ENCODE measurements at regions not wholly inside any gene's neighbourhood (a gene's known extent, or its start where the extent isn't known, plus 50 kb on each side); places are given as distances from the start of the nearest gene placed in this dataset.
"Not testable (repeated sequence)": the region's sequence is repeated elsewhere in the genome, so short reads cannot be mapped to it uniquely, and the experiment has no call there.

DNA sequence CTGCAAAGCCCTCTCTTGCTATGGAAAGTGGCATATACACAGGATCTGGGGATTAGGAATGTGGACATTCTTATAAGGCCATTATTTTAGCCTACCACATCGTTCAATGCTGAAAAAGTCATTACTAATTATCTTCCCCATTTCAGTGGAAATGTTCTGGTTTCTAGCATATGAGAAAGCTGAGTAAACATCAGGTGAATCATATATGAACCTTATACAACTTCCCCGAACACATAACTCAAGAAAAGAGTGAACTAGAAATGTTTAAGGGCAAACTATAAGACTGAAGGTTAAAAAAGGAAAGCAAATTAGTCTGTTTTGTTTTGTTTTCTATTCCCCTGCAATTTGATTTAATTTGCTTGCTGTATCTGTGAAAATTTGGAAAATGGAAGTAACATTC, 62.5 kb upstream of the SEC22B start:
- POLR2A ChIA-PET; H3K27ac Mint-ChIP-seq; DNase-seq (ENCODE audit: low spot score); H3K9me3 Mint-ChIP-seq; CTCF ChIA-PET; H3K4me3 Mint-ChIP-seq; ATAC-seq; H3K4me1 Mint-ChIP-seq; H3K27me3 Mint-ChIP-seq (ENCODE audit: low read depth); H3K36me3 Mint-ChIP-seq: not testable (repeated sequence)

DNA sequence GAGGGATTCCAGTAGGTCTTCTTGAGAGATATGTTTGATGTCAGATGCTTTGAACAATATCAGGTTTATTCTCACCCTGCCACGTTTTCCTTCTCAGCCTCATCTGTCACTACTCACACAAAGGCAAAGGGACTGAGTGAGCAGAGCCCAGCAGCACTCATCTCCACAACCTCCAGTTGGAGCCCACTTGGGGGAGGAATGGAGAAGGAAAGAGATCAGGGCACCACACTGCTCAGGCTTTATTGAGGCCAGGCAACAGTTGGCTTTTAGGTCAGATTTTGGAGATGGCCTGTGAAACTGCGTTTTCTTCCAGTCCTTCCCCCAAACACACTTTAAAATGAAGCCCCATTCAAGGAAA, 57.3 kb upstream of the SEC22B start:
- H3K4me1 Mint-ChIP-seq; H3K36me3 Mint-ChIP-seq; H3K9me3 Mint-ChIP-seq; H3K4me3 Mint-ChIP-seq; ATAC-seq; DNase-seq (ENCODE audit: low spot score); POLR2A ChIA-PET; H3K27me3 Mint-ChIP-seq (ENCODE audit: low read depth); CTCF ChIA-PET; H3K27ac Mint-ChIP-seq: not testable (repeated sequence)

DNA sequence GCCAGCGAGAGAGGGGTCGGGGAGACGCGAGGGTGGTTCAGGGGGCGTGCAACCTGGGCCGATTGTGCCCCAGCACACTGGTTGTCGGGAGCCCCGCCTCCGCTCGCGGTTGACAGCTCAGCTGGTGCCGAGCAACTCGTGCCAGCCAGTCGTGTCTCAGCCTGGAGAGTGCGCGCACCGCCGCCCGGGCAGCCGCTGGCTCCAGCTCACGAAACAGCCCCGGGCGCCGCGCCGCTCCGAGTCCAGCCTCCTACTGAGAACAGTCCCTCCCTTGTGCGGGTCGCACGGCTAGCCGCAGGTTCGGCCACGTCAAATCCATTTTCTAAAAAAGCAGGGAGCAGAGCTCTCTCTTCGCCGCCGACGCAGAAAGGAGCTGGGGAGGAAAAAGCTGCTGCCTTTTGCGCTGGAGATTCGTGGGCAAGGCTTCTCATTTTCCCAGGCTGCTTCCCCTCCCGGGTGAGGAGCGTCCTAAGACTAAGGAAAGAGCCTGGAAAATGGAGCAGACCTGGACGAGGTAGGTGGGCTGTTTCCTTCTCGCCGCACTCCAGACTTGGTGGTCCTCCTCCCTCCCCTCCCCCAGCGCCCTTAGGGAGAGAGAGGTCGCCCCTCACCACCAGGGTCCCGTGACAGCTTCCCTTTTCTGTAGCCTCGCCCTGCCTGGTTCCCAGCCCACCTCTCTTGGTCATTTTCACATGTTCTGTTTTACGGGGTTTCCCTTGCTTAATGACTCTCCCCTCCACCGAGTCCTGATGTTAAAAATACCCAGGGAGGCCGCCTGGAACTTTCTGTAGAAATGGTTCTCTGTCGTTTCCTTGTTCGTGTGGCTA, 56.7 kb upstream of the SEC22B start:
- H3K27ac Mint-ChIP-seq; H3K36me3 Mint-ChIP-seq; CTCF ChIA-PET; POLR2A ChIA-PET; H3K27me3 Mint-ChIP-seq (ENCODE audit: low read depth); H3K9me3 Mint-ChIP-seq; H3K4me3 Mint-ChIP-seq; DNase-seq (ENCODE audit: low spot score); H3K4me1 Mint-ChIP-seq: not testable (repeated sequence)
- peak; percentile 94 for ATAC-seq

DNA sequence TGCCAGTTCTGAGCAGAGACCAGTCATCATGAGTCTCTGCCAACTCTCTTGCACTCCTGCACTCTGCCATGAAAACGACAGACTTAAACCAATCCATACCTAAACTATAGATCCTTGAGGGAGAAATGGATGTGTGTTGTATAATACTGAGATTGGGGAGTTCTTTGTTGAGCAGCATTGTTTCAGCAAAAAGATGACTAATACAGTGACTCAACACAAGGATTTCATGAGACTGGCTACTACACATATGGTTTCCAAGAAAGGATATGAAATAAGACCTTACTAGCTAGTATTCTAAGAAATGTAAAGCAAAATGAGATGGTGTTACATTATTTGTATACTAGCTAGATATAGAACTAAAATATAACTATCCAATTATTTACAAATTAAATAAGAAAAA, 53.5 kb upstream of the SEC22B start:
- ATAC-seq; CTCF ChIA-PET; H3K4me1 Mint-ChIP-seq; H3K4me3 Mint-ChIP-seq; H3K27ac Mint-ChIP-seq; POLR2A ChIA-PET; H3K9me3 Mint-ChIP-seq; DNase-seq (ENCODE audit: low spot score); H3K36me3 Mint-ChIP-seq; H3K27me3 Mint-ChIP-seq (ENCODE audit: low read depth): not testable (repeated sequence)

All from WTC11 (cell line).